ENCODE measurements at regions not wholly inside any gene's neighbourhood (a gene's known extent, or its start where the extent isn't known, plus 50 kb on each side); places are given as distances from the start of the nearest gene placed in this dataset.

DNA sequence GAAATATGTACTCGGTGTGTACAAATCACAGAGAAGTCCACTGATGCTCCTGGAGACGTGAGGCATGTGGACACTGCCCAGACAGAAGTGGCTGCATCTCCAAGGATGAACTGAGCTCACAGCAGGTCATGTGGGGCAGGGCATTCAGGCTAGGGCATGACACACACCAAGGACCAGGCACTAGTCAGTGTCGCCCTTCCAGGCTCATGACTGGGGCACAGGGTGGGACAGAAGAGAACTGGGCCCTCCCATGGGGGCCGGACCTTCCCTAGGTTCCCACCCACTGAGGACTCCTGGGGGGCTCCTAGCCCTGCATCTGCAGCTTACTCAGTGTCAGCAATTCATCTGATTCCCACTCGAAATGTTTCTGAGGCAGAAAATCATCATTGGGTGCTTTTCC is 256.8 kb upstream of the IRX4 start:
- TF ChIP-seq, protein P1, sequence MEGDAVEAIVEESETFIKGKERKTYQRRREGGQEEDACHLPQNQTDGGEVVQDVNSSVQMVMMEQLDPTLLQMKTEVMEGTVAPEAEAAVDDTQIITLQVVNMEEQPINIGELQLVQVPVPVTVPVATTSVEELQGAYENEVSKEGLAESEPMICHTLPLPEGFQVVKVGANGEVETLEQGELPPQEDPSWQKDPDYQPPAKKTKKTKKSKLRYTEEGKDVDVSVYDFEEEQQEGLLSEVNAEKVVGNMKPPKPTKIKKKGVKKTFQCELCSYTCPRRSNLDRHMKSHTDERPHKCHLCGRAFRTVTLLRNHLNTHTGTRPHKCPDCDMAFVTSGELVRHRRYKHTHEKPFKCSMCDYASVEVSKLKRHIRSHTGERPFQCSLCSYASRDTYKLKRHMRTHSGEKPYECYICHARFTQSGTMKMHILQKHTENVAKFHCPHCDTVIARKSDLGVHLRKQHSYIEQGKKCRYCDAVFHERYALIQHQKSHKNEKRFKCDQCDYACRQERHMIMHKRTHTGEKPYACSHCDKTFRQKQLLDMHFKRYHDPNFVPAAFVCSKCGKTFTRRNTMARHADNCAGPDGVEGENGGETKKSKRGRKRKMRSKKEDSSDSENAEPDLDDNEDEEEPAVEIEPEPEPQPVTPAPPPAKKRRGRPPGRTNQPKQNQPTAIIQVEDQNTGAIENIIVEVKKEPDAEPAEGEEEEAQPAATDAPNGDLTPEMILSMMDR (IDR thresholded peaks at IDR 0.05): no peak
- no peak for TF ChIP-seq POLR2A (IDR thresholded peaks at IDR 0.05)

Measured in body of pancreas (tissue), 4 donors.